ENCODE measurements at regions not wholly inside any gene's neighbourhood (a gene's known extent, or its start where the extent isn't known, plus 50 kb on each side); places are given as distances from the start of the nearest gene placed in this dataset.

GRCh38 chr11:122032317-122032716 is 83.7 kb downstream of the BLID start:
- DNase-seq = no peak
- no peaks in the 10 kb centered on the region for H3K27me3 ChIP-seq (ENCODE audit: insufficient read depth, low read length)
- H2AK5ac ChIP-seq (ENCODE audit: low read length) = no peak overlapping the region
- H3K9me3 ChIP-seq (ENCODE audit: insufficient read depth, low read depth, low read length) = no peaks in the 10 kb centered on the region
- H3K79me2 ChIP-seq (ENCODE audit: control insufficient read depth, insufficient read depth, low read length, poor library complexity) = no peaks in the 10 kb centered on the region
- no peak overlapping the region for H2BK120ac ChIP-seq (ENCODE audit: insufficient read depth, low read length, poor library complexity)
- no CpG with 5 or more reads among the region's 3 CpGs for WGBS (ENCODE audit: extremely low coverage, insufficient coverage, insufficient read length)
- H4K12ac ChIP-seq (ENCODE audit: low read depth, low read length) = no peak overlapping the region
- no peak overlapping the region for H3K4me2 ChIP-seq (ENCODE audit: low read length)
- H3K9ac ChIP-seq (ENCODE audit: low read length) = no peak overlapping the region
- H2AFZ ChIP-seq (ENCODE audit: insufficient read depth, low read length, poor library complexity) = no peak overlapping the region
- H3K18ac ChIP-seq (ENCODE audit: low read length) = no peak overlapping the region
- H3K79me1 ChIP-seq (ENCODE audit: low read length) = no peaks in the 10 kb centered on the region
- H3K4me1 ChIP-seq (ENCODE audit: control insufficient read depth in 1 of 2, insufficient read depth in 2 of 2, low read length in 2 of 2) = peaks cover 0 to 2% of the 10 kb centered on the region in 2 experiments
- no peak overlapping the region for H4K8ac ChIP-seq (ENCODE audit: low read depth, low read length)
- H2BK12ac ChIP-seq (ENCODE audit: low read length) = no peak overlapping the region
- H3K27ac ChIP-seq (ENCODE audit: low read depth, low read length) = no peak overlapping the region
- H3K14ac ChIP-seq (ENCODE audit: low read length) = no peak overlapping the region
- H2BK5ac ChIP-seq (ENCODE audit: low read depth, low read length, poor library complexity) = no peak overlapping the region
- H3K4me3 ChIP-seq (ENCODE audit: low read depth, low read length) = no peak overlapping the region
- H3K4ac ChIP-seq (ENCODE audit: low read depth, low read length) = no peak overlapping the region
- H4K91ac ChIP-seq (ENCODE audit: low read depth, low read length) = no peak overlapping the region
- no peak overlapping the region for H3K23ac ChIP-seq (ENCODE audit: low read length)
- H3K36me3 ChIP-seq (ENCODE audit: control insufficient read depth in 1 of 2, insufficient read depth in 2 of 2, low read length in 2 of 2) = no peaks in the 10 kb centered on the region

- Histone ChIP-seq H2BK12ac (ENCODE audit: low read length) (no peak overlapping the region), H3K18ac (ENCODE audit: low read length) (no peak overlapping the region), H2BK120ac (ENCODE audit: insufficient read depth, low read length, poor library complexity) (no peak overlapping the region), H3K14ac (ENCODE audit: low read length) (no peak overlapping the region), H3K23ac (ENCODE audit: low read length) (no peak overlapping the region), H3K79me1 (ENCODE audit: low read length) (no peaks in the 10 kb centered on the region), H4K12ac (ENCODE audit: low read depth, low read length) (no peak overlapping the region), H2AFZ (ENCODE audit: insufficient read depth, low read length, poor library complexity) (no peak overlapping the region), H3K27ac (ENCODE audit: low read depth, low read length) (no peak overlapping the region), H3K9me3 (ENCODE audit: insufficient read depth, low read depth, low read length) (no peaks in the 10 kb centered on the region), H3K4ac (ENCODE audit: low read depth, low read length) (no peak overlapping the region), H3K79me2 (ENCODE audit: control insufficient read depth, insufficient read depth, low read length, poor library complexity) (no peaks in the 10 kb centered on the region), H3K36me3 (ENCODE audit: control insufficient read depth in 1 of 2, insufficient read depth in 2 of 2, low read length in 2 of 2) (no peaks in the 10 kb centered on the region), H2BK5ac (ENCODE audit: low read depth, low read length, poor library complexity) (no peak overlapping the region), H4K8ac (ENCODE audit: low read depth, low read length) (no peak overlapping the region), H3K4me3 (ENCODE audit: low read depth, low read length) (no peak overlapping the region), H4K91ac (ENCODE audit: low read depth, low read length) (no peak overlapping the region), H3K4me1 (ENCODE audit: control insufficient read depth in 1 of 2, insufficient read depth in 2 of 2, low read length in 2 of 2) (peaks cover 0 to 2% of the 10 kb centered on the region in 2 experiments), H3K9ac (ENCODE audit: low read length) (no peak overlapping the region), H3K27me3 (ENCODE audit: insufficient read depth, low read length) (no peaks in the 10 kb centered on the region), H2AK5ac (ENCODE audit: low read length) (no peak overlapping the region), H3K4me2 (ENCODE audit: low read length) (no peak overlapping the region)
- DNase-seq = no peak
- no CpG with 5 or more reads among the region's 1 CpG for WGBS (ENCODE audit: extremely low coverage, insufficient coverage, insufficient read length)
These were observed 84.2 kb downstream of the BLID start for GRCh38 chr11:122031813-122032212.

- Histone ChIP-seq H2BK5ac (ENCODE audit: low read depth, low read length, poor library complexity) (no peak overlapping the region), H4K12ac (ENCODE audit: low read depth, low read length) (no peak overlapping the region), H3K9me3 (ENCODE audit: insufficient read depth, low read depth, low read length) (no peaks in the 10 kb centered on the region), H2AFZ (ENCODE audit: insufficient read depth, low read length, poor library complexity) (no peak overlapping the region), H3K9ac (ENCODE audit: low read length) (no peak overlapping the region), H3K79me1 (ENCODE audit: low read length) (no peaks in the 10 kb centered on the region), H3K23ac (ENCODE audit: low read length) (no peak overlapping the region), H3K27ac (ENCODE audit: low read depth, low read length) (no peak overlapping the region), H3K4me1 (ENCODE audit: control insufficient read depth in 1 of 2, insufficient read depth in 2 of 2, low read length in 2 of 2) (no peaks in the 10 kb centered on the region), H3K4ac (ENCODE audit: low read depth, low read length) (no peak overlapping the region), H3K18ac (ENCODE audit: low read length) (no peak overlapping the region), H3K4me2 (ENCODE audit: low read length) (no peak overlapping the region), H3K27me3 (ENCODE audit: insufficient read depth, low read length) (no peaks in the 10 kb centered on the region), H2BK12ac (ENCODE audit: low read length) (no peak overlapping the region), H2AK5ac (ENCODE audit: low read length) (no peak overlapping the region), H3K79me2 (ENCODE audit: control insufficient read depth, insufficient read depth, low read length, poor library complexity) (no peaks in the 10 kb centered on the region), H4K8ac (ENCODE audit: low read depth, low read length) (no peak overlapping the region), H2BK120ac (ENCODE audit: insufficient read depth, low read length, poor library complexity) (no peak overlapping the region), H3K14ac (ENCODE audit: low read length) (no peak overlapping the region), H3K36me3 (ENCODE audit: control insufficient read depth in 1 of 2, insufficient read depth in 2 of 2, low read length in 2 of 2) (no peaks in the 10 kb centered on the region), H4K91ac (ENCODE audit: low read depth, low read length) (no peak overlapping the region), H3K4me3 (ENCODE audit: low read depth, low read length) (no peak overlapping the region)
- WGBS (ENCODE audit: extremely low coverage, insufficient coverage, insufficient read length) = no CpG with 5 or more reads among the region's 3 CpGs
- no peak for DNase-seq
These were observed 85.7 kb downstream of the BLID start for GRCh38 chr11:122030286-122030685.

GRCh38 chr11:122028545-122028944 is 87.5 kb downstream of the BLID start:
- Histone ChIP-seq H3K79me1 (ENCODE audit: low read length) (no peaks in the 10 kb centered on the region), H2AK5ac (ENCODE audit: low read length) (no peak overlapping the region), H3K4me3 (ENCODE audit: low read depth, low read length) (no peak overlapping the region), H3K9me3 (ENCODE audit: insufficient read depth, low read depth, low read length) (no peaks in the 10 kb centered on the region), H3K4me2 (ENCODE audit: low read length) (no peak overlapping the region), H2BK120ac (ENCODE audit: insufficient read depth, low read length, poor library complexity) (no peak overlapping the region), H3K9ac (ENCODE audit: low read length) (no peak overlapping the region), H4K8ac (ENCODE audit: low read depth, low read length) (no peak overlapping the region), H2AFZ (ENCODE audit: insufficient read depth, low read length, poor library complexity) (no peak overlapping the region), H4K12ac (ENCODE audit: low read depth, low read length) (no peak overlapping the region), H3K4ac (ENCODE audit: low read depth, low read length) (no peak overlapping the region), H2BK5ac (ENCODE audit: low read depth, low read length, poor library complexity) (no peak overlapping the region), H3K23ac (ENCODE audit: low read length) (no peak overlapping the region), H3K14ac (ENCODE audit: low read length) (no peak overlapping the region), H3K36me3 (ENCODE audit: control insufficient read depth in 1 of 2, insufficient read depth in 2 of 2, low read length in 2 of 2) (no peaks in the 10 kb centered on the region), H3K79me2 (ENCODE audit: control insufficient read depth, insufficient read depth, low read length, poor library complexity) (no peaks in the 10 kb centered on the region), H3K18ac (ENCODE audit: low read length) (no peak overlapping the region), H4K91ac (ENCODE audit: low read depth, low read length) (no peak overlapping the region), H3K27me3 (ENCODE audit: insufficient read depth, low read length) (no peaks in the 10 kb centered on the region), H3K27ac (ENCODE audit: low read depth, low read length) (no peak overlapping the region), H3K4me1 (ENCODE audit: control insufficient read depth in 1 of 2, insufficient read depth in 2 of 2, low read length in 2 of 2) (no peaks in the 10 kb centered on the region), H2BK12ac (ENCODE audit: low read length) (no peak overlapping the region)
- no peak for DNase-seq
- WGBS (ENCODE audit: extremely low coverage, insufficient coverage, insufficient read length) = no CpG with 5 or more reads among the region's 4 CpGs
